Uterus (tissue), 2 donors: ENCODE measurements at regions not wholly inside any gene's neighbourhood (a gene's known extent, or its start where the extent isn't known, plus 50 kb on each side); places are given as distances from the start of the nearest gene placed in this dataset.
"Not testable (repeated sequence)": the region's sequence is repeated elsewhere in the genome, so short reads cannot be mapped to it uniquely, and the experiment has no call there.

Experiments
- POLR2A ChIP-seq, 2 donors: fragments of 450-650 bp; IDR thresholded peaks; one replicate each; pipeline ENCODE4 v1.6.1; 2016; ENCODE audit warnings: antibody characterized with exemption in 2 of 2, mild to moderate bottlenecking in 1 of 2, moderate library complexity in 1 of 2
- TF ChIP-seq, protein P1 (sequence below), 4 experiments: fragments of 200-600 bp in 2 of 4; fragments of 450-650 bp in 2 of 4; sonication (generic) in 2 of 4; IDR thresholded peaks; one replicate each; pipeline ENCODE4 v1.5.1; 2016 to 2019; ENCODE audit warnings: antibody characterized with exemption in 4 of 4, mild to moderate bottlenecking in 2 of 4, moderate library complexity in 1 of 4

DNA sequence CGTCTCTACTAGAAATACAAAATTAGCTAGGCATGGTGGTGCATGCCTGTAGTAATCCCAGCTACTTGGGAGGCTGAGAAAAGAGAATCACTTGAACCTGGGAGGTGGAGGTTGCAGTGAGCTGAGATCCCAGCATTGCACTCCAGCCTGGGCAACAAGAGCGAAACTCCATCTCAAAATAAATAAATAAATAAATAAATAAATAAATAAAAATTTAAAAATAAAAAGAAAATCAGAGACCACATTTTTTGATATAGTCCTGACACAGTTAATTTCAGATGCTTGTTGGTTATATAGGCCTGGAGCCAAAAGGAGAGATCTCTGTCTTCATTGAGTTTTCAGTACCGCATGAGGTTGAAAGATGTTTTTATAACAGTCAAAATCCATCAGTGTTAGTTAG is 388.3 kb downstream of the PRELID2 start:
- TF ChIP-seq, protein P1, sequence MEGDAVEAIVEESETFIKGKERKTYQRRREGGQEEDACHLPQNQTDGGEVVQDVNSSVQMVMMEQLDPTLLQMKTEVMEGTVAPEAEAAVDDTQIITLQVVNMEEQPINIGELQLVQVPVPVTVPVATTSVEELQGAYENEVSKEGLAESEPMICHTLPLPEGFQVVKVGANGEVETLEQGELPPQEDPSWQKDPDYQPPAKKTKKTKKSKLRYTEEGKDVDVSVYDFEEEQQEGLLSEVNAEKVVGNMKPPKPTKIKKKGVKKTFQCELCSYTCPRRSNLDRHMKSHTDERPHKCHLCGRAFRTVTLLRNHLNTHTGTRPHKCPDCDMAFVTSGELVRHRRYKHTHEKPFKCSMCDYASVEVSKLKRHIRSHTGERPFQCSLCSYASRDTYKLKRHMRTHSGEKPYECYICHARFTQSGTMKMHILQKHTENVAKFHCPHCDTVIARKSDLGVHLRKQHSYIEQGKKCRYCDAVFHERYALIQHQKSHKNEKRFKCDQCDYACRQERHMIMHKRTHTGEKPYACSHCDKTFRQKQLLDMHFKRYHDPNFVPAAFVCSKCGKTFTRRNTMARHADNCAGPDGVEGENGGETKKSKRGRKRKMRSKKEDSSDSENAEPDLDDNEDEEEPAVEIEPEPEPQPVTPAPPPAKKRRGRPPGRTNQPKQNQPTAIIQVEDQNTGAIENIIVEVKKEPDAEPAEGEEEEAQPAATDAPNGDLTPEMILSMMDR (IDR thresholded peaks at IDR 0.05), result not testable (repeated sequence)
- TF ChIP-seq POLR2A (IDR thresholded peaks at IDR 0.05), result not testable (repeated sequence)
